ENCODE measurements at regions not wholly inside any gene's neighbourhood (a gene's known extent, or its start where the extent isn't known, plus 50 kb on each side); places are given as distances from the start of the nearest gene placed in this dataset.

DNA sequence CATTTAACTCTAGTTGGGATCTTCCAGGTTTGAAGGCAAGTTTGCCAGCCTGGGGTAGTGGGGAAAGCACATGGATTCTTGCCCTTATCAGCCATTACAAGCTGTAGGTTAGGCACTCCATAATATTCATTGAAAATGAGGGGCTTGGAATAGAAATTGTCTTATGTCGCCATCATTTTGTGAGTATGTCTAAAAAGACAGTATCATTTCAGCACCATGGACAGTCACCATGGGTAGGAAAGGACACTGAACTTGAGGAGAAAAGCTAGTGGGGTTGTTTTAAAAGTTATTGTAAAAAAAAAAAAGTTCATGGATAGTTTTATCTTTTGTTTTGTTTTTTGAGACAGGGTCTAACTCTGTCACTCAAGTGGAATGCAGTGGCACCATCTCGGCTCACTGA lies 356.1 kb downstream of the HNRNPD start:
- DNase-seq, result no peak

DNA sequence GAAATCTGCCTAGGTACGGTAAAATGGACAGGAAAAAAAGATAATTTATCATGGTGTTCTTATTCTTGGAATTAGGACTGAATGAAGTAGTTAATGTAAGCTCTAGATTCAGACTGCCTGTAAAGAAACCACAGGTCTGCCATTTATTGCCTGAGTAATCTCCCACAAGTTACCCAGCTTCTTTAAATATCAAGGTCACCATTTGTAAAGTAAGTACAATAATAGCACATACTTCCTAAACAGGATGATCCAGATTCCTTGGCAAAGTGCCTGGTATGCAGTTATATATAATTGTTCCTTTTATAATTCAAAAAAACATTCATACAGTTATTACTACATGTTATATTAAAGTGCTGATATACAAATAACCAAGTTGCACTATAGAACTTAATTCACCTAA lies 368.6 kb downstream of the HNRNPD start:
- peak; percentile 3 for DNase-seq

- DNase-seq, result no peak
These were observed 376.5 kb downstream of the HNRNPD start for GRCh38 chr4:81997313-81997712.

GRCh38 chr4:81990898-81991297 lies 382.9 kb downstream of the HNRNPD start:
- DNase-seq, result no peak

- DNase-seq, result no peak
These were observed 383.6 kb downstream of the HNRNPD start for GRCh38 chr4:81990211-81990610.

DNA sequence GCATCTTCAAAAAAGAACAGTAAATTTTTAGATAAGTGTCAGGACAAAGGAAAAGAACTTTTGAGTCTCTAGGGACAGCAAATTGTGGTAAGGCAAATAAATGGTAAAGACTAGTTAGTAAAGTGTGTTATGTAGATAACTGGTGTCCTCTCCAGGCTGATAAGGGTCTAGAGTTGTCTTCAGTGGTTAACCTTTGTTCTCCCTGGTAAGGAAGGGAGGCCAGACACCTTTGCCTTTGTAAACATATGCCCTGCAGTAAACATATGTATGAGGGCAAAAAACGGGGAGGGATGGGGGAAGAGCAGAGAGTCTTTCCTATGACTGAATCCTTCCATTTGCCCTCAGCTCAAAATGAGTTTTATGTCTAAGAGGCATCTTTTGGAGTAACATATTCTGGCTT lies 384.6 kb downstream of the HNRNPD start:
- no peak for DNase-seq

DNA sequence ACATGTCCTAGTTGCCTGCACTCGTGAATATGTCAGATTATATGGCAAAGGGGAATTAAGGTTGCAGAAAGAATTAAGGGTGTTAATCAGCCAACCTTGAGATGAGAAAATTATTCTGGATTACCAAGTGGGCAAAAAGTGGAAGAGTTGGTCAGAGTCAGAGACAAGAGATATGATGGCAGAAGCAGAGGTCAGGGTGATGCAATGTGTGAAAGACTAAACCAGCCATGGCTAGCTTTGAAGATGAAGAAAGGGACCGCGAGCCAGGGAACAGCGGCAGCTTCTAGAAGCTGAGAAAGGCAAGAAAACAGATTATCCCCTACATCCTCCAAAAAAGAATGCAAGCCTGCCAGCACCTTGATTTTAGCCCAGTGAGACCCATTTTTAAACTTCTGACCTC lies 385.6 kb downstream of the HNRNPD start:
- no peak for DNase-seq

DNA sequence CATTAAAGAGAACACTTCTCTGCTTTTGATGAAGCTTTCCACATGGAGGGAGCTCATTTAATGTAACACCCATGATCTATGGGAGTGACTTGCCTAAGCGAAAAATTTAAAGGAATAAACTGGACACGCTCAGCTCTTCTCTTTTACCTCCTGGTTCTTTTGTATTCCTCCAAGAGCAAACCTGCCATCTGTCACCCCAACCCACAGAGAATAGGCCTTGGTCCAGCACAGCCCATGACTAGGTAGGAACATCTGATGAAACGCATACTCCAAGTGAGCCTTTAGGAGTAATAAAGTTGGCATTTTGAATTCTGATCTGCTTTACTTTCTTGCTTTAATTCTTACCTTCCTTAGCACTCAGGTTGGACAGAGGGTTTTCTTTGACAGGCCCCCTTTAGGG lies 389.0 kb downstream of the HNRNPD start:
- DNase-seq, result no peak

DNA sequence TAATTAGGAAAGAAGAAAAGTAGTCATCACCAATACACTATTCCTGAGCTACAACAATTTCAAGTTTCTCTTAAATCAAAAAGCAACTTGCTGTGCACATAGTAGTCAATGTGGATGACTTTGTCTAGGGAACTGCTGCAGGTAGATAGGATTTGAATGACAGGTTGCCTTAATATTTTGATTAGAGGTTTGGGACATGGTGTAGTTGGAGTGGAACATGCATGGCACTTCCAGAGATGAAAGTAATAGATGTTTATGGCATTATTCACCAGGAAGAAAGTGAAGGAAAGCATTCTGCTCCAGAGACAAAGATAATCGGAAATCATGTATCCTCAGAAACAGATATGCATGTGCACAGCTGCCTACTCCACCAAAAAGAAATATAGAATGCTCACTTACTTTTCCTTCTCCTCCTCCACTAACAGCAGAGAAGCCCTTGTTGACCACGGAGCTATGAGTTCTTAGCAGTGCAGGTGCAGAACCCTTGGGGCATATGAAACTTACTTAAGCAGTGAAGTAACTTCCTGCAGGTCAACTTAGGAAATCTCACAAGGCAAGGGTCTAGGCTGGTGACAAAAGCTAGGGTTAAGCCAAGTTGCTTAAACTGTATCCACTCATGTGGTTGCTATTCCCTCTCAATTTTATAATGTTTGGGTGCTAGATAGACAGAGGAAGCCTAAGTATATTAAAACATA lies 390.8 kb downstream of the HNRNPD start:
- no peak for DNase-seq

DNA sequence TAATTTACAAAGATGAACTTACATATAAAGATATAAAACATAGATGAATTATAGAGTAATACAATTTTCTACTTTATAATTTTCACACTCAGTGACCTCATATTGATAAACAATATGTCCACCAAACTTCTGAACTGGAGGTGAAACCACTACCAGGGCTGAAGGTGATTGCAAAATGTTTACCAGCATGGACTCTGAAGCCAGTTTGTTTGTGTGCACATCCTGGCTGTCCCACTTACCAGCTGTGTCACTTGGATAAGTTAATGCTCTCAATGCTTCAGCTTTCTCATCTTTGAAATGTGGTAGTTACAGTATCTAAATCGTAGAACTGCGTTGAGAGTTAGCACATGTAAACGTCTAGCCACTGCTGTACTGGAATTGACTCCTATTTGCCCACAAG lies 392.6 kb downstream of the HNRNPD start:
- DNase-seq, result no peak

GRCh38 chr4:81974523-81974922 lies 399.3 kb downstream of the HNRNPD start:
- DNase-seq, result no peak

- DNase-seq, result no peak
These were observed 402.0 kb downstream of the HNRNPD start for GRCh38 chr4:81971637-81972381.

- DNase-seq, result no peak
These were observed 402.7 kb downstream of the HNRNPD start for GRCh38 chr4:81971061-81971460.

GRCh38 chr4:81970454-81970853 lies 403.3 kb downstream of the HNRNPD start:
- DNase-seq, result no peak

GRCh38 chr4:81966676-81967075 lies 407.1 kb downstream of the HNRNPD start:
- no peak for DNase-seq

GRCh38 chr4:81965911-81966310 lies 407.9 kb downstream of the HNRNPD start:
- DNase-seq, result no peak

- no peak for DNase-seq
These were observed 408.3 kb downstream of the HNRNPD start for GRCh38 chr4:81965454-81965853.

DNA sequence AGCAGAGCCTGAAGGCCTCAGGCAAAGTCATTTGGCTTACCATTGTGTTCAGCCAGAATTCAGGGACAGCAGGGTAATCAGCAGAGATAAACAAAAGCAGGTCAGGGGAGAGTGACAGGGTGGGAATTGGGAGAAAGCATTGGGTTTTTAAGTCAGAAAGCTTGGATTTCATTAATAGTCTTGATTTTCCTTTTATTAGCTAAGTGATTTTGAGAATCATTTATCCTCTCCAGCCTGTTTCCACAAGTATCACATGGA lies 410.1 kb downstream of the HNRNPD start:
- no peak for DNase-seq

DNA sequence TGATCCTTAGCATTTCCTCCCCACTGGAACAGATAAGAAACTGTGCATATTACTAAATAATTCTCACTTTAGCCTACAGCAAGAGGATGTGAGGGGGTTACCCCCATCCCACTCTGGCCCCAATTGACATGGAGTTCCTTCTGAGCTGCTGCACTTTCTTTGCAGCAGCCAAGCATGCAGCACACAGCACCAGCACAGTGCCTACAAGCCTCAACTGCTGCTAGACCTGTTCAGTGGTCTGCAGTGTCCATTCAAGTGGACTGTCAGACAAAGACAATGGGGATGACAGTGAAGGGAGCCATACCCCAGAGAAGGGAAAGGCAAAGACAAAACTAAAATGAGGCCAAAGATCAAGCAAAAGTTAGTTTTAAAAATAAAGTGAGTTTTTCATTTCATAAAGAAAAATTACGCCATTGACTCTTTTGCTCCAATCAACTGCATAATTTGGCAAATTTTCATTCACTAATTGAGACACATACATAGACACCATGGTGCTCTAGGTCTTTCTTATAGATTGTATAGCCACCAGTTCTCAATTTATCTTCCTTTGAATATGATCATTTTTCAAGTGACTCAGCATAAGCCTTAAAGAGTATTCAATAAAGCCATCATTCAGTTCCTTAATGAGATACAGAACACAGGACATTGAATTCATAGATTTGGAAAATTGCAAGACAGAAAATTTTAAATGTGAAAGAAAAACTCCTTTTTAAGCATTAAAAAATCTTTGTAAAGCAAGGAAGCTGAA lies 410.6 kb downstream of the HNRNPD start:
- DNase-seq, result no peak

- no peak for DNase-seq
These were observed 412.8 kb downstream of the HNRNPD start for GRCh38 chr4:81960961-81961360.

DNA sequence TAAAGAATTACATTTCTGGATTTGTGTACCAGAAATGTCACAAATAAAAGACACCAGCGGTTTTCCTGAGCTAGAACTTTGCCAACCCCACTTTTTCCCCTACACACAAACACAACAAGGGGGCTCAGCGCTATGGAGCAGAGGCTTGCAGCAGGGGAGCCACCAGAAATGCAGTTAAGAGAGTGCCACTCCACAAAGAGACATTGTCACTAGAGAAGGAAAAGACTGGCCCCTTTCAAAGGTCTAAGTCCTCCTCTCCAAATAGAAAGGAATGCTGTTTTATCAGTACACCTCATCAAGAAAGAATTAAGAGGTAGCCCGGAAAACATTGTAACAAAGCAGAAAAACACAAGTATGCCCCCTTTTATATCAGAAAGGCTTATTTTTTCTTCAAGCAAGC lies 419.5 kb downstream of the HNRNPD start:
- DNase-seq, result no peak

DNA sequence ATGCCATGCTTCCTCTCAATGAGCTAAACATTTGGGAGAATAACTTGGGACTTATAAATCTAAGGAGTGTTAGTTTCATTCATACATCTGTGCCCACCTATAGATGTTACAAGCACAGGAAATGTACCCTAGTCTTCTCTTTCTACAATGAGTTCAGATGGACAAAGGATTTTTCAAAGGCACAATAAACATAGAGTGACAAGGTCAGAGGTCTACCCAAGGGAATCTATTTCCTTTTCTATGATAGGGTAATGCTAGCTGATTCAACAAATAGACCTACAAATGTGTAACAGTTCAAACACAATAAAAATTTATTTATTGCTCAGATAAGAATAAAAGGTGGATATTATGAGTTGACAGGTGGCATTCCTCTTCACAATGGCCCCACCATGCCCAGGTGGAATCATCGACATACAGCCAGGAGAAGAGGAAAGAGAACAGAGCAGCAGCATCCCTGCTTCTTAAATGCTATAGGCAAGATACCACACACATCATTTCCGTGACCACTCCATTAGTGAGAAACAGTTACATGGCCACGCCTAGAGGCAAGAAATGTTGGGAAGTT lies 421.8 kb downstream of the HNRNPD start:
- no peak for DNase-seq

- DNase-seq, result no peak
These were observed 426.8 kb downstream of the HNRNPD start for GRCh38 chr4:81946996-81947395.

Data from skin of body (tissue), 1 donor.